H7 (cell line): ENCODE measurements at regions not wholly inside any gene's neighbourhood (a gene's known extent, or its start where the extent isn't known, plus 50 kb on each side); places are given as distances from the start of the nearest gene placed in this dataset.

Experiments
- DNase-seq: peaks from one replicate; pipeline ENCODE4 v3.0.0; 2012
- H3K27me3 ChIP-seq: 2 replicates; pipeline ENCODE4 v1.6.0; 2011; ENCODE audit warnings: mild to moderate bottlenecking, low read length; ENCODE audit not compliant: control insufficient read depth, insufficient read depth
- H3K36me3 ChIP-seq: replicated peaks from 2 replicates; pipeline ENCODE4 v1.5.1; 2011; ENCODE audit warnings: low read length; ENCODE audit not compliant: control insufficient read depth, insufficient read depth
- H3K4me3 ChIP-seq: 2 replicates; pipeline ENCODE4 v1.5.1; 2011; ENCODE audit warnings: low read depth, mild to moderate bottlenecking, control low read depth, low read length, moderate library complexity; ENCODE audit not compliant: insufficient read depth

DNA sequence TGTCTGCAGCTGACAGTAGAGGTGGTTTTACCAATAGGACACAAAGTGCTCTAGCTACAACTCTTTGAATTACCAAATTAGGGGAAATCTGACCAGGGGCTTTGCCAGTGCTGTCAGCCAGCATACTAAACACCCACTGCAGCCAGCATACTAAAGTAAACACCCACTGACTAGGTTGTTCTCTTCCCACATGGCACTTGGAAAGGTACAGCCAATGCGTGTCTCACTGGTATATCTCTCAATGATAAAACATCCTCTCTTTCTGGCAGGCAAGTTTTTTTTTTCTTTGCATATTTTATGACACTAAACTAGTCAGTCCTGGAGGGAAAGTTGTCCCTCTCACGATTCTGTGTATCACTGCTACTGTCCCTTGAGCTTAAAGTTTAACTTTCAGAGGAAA lies 216.1 kb downstream of the TLE1 start:
- DNase-seq: no peak
- Histone ChIP-seq H3K27me3 (no peaks in the 10 kb centered on the region), H3K36me3 (no peaks in the 10 kb centered on the region), H3K4me3 (no peak overlapping the region)

DNA sequence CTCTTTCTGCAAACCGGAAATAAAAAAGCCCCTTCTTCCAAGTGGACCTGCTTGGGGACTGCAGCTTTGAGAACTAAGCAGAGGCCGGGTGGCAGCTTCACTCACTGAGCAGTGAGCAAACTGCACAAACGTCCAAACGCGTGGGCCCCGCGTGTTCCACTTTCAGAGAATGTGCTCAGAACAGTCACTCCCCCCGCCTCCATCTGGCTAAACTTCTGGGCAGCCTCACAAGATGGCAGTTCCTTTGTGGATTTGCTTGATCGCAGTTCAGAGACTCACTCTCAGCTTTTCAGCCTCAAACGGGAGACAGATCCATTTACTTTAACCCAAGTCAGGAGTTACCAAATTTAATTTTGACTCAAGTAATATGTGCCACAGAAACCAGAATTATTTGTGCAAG lies 216.6 kb downstream of the TLE1 start:
- Histone ChIP-seq H3K4me3 (no peak overlapping the region), H3K36me3 (no peaks in the 10 kb centered on the region), H3K27me3 (no peaks in the 10 kb centered on the region)
- DNase-seq: no peak

DNA sequence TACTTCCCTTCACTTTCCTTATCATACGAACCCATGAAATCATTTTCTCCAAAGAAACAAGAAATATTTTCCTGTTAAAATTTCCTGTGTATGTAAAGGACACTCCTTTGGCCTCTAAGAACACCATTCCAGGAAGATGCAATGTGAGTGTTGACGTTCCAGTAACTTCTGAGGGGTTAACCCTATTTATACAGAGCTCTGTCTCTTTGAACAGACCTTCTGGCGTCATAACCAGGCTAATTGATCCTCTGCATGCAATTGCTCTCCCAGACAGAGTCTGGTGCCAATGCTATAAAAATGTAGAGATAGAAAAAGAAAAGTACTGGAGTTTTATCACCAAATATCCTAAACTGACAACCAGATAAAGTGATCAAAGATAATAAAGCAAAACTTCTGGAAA lies 218.5 kb downstream of the TLE1 start:
- H3K4me3 ChIP-seq: no peak overlapping the region
- no peaks in the 10 kb centered on the region for H3K36me3 ChIP-seq
- H3K27me3 ChIP-seq: no peaks in the 10 kb centered on the region
- no peak for DNase-seq

DNA sequence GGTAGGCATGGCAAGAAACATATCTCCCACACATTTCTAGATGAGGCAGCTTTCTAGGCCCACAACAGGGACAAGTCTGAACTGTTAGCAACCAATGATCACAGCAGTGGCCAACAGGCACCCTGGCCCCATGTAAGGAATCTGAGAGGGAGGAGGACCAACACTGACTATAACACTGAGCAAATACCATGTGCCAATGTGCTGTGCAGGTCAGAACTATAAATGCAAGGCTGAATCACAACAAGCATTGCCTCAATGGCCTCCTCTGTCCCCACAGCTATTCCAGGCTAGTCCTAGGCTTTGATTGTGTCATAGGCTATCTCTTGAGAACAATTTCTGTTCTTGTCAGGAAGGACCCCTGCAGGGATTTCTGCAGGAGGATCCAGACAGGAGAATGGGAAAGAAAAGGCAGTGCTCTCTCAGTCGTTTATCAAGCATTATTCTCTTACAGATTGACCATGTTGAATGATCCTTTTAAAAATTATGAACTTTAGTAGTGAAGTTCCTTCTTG lies 221.2 kb downstream of the TLE1 start:
- Histone ChIP-seq H3K4me3 (no peak overlapping the region), H3K36me3 (no peaks in the 10 kb centered on the region), H3K27me3 (no peaks in the 10 kb centered on the region)
- DNase-seq: no peak

DNA sequence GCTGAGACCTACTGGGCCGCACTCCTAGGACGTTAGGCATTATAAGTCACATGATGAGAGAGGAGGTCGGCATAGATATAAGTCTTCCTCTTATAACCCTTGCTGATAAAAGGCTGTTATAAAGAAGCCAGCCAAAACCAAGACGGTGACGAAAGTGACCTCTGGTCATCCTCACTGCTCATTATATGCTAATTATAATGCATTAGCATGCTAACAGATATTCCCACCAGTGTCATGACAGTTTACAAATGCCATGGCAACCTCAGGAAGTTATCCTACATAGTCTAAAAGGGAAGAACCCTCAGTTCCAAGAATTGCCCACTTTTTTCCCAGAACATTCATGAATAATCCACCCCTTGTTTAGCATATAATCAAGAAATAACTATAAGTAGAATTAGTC lies 222.4 kb downstream of the TLE1 start:
- no peaks in the 10 kb centered on the region for H3K27me3 ChIP-seq
- DNase-seq: no peak
- no peaks in the 10 kb centered on the region for H3K36me3 ChIP-seq
- H3K4me3 ChIP-seq: no peak overlapping the region

- Histone ChIP-seq H3K27me3 (no peaks in the 10 kb centered on the region), H3K4me3 (no peak overlapping the region), H3K36me3 (no peaks in the 10 kb centered on the region)
- DNase-seq: no peak
These were observed 223.8 kb downstream of the TLE1 start for GRCh38 chr9:81465468-81466011.

DNA sequence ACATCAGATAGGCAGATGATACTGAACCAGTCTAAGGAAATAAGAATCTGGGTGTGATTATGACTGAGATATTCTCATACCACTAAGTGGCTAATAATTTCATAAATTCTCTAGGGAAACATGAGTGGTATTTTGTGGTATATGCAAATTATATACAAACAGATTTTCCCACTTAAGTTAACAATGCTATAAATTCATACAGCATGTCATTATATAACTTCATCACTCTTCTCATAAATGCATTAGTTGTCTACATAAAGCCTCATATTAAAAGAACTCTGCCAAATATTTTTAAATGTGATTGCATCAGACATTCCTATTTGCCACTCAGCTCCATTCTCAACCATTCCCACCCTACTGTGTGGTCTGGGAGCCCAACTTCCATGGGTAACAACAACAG lies 226.5 kb downstream of the TLE1 start:
- Histone ChIP-seq H3K27me3 (no peaks in the 10 kb centered on the region), H3K36me3 (no peaks in the 10 kb centered on the region), H3K4me3 (no peak overlapping the region)
- DNase-seq: no peak

DNA sequence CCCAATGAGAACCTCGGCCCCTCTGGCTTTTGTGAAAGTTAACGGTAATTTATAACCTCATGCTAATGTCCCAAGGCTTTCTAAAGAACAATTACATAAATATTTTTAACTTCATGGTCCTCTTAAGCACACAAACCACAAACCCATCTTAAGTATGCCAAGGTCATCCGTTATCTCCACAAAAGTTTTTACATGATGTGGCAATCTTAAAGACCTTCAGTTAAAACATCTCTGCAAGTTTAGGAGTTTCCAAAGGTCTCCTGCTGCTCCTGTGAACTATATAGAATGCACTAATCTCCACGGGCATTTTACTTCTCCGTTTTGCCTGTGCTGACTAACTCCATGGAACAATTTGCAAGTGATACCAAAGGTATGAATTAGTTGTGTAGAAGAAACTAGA lies 228.2 kb downstream of the TLE1 start:
- no peak overlapping the region for H3K4me3 ChIP-seq
- H3K36me3 ChIP-seq: no peaks in the 10 kb centered on the region
- no peaks in the 10 kb centered on the region for H3K27me3 ChIP-seq
- DNase-seq: no peak

DNA sequence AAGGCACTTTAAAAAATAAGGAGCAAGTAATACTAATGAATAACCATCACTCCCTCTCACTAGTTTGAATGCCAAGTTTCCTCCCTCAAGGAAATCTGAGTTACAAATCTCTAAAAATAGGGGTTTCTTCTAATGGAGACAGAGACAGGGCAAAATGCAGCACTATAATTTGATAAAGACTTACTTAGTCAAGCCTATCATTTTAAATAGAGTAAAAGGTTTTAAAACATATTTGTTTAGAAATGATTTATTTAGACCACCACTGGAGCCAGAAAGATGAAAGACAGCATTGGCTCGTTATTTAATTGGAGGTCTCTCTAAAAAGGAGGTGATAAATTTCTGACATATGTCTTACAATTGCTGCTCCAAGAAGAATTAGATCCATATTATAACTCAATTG lies 228.7 kb downstream of the TLE1 start:
- H3K4me3 ChIP-seq: no peak overlapping the region
- H3K36me3 ChIP-seq: no peaks in the 10 kb centered on the region

GRCh38 chr9:81459591-81459990 lies 229.8 kb downstream of the TLE1 start:
- Histone ChIP-seq H3K27me3 (no peaks in the 10 kb centered on the region), H3K36me3 (no peaks in the 10 kb centered on the region), H3K4me3 (no peak overlapping the region)
- DNase-seq: no peak

More for the DNA sequence above, 228.7 kb downstream of the TLE1 start:
- no peak for DNase-seq
- H3K27me3 ChIP-seq: no peaks in the 10 kb centered on the region

DNA sequence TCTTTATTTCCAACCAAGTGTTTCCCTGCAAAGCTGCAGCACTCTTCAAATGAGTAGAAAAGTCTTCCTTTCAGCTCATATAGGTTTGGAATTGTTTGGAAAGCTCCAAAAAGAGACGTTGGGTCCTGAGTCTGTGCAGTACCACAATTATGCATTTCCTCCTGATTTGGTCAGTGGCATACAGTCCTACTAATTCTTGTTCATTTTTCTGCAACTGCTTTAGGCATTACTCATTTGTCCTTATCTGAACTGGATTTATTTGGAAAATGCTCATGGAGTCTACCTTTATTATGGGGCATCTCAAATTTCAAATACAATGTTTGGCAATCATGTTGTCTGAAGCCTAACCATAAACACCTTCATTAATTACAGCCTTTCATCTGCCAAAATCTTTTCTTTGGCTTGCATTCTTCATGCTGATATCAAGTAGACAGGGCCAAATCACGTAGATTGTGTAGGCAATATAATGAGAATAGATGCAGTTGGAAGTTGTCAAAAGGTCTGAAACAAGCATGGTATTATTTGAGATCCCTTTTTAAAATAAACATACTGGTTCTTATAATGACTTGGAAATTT lies 232.8 kb downstream of the TLE1 start:
- Histone ChIP-seq H3K4me3 (no peak overlapping the region), H3K27me3 (no peaks in the 10 kb centered on the region), H3K36me3 (no peaks in the 10 kb centered on the region)
- DNase-seq: no peak

DNA sequence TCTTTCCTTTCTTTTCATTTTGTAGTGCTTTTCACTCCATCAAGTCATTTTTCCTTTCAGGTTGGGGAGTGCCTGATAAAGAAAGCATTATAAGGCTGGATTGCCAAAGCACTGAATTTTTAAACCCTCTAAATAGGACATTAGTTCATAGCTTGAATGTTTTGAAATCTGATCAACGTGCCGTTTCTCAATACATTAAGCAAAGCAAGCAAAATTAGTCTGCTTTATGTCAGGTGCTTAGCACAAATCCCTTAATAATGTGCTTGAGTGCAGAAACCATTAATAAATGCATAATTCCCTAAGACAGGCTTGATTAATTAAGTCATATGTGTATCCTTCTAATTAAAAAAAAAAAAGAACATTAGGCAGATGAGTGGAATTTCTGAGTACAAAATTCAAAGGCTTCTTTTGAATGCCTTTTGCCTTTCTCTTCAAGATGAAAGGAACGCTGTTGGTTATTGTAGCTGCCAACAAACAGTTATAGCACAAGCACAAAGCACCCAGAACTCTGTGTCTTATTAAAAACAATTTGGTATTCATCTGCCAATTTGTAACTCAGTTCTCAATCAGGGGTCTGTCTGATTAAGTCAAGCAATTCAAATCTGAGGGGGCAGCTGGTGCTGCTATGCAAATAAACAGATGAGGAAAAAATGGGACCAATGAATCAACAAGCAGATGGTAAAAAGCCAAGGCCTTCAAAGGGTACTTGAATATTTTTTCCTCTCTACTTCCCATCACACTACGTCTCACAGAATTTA lies 233.7 kb downstream of the TLE1 start:
- Histone ChIP-seq H3K36me3 (no peaks in the 10 kb centered on the region), H3K4me3 (no peak overlapping the region), H3K27me3 (no peaks in the 10 kb centered on the region)
- no peak for DNase-seq

- Histone ChIP-seq H3K27me3 (no peaks in the 10 kb centered on the region), H3K4me3 (no peak overlapping the region), H3K36me3 (no peaks in the 10 kb centered on the region)
- DNase-seq: no peak
These were observed 243.9 kb downstream of the TLE1 start for GRCh38 chr9:81445331-81445921.

GRCh38 chr9:81431641-81432040 lies 257.7 kb downstream of the TLE1 start:
- Histone ChIP-seq H3K4me3 (no peak overlapping the region), H3K36me3 (no peaks in the 10 kb centered on the region), H3K27me3 (no peaks in the 10 kb centered on the region)
- DNase-seq: no peak

DNA sequence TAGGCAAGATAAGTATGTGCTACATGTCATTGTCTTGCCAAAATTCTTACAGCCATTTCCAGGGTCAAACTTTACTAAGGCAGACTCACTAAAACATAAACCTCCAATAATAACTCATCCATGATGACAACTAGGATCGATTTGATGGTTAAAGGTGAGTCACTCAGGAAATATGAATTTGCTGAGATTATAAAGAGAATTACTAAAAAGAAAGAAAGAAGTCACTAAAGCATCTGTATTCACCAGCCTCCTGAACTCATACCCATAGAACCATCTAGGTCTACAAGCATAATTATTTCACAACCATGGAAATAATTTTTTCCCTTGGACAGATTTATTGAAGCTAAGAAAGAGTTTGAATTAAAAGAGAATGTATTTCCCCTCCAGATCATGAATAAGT lies 258.6 kb downstream of the TLE1 start:
- no peak overlapping the region for H3K4me3 ChIP-seq
- no peaks in the 10 kb centered on the region for H3K36me3 ChIP-seq
- no peaks in the 10 kb centered on the region for H3K27me3 ChIP-seq
- DNase-seq: no peak
